OCI-LY3 (cell line): ENCODE measurements at regions not wholly inside any gene's neighbourhood (a gene's known extent, or its start where the extent isn't known, plus 50 kb on each side); places are given as distances from the start of the nearest gene placed in this dataset.

Experiments used
- H2AFZ ChIP-seq: fragments of 200-600, 300-600 bp; shearing (Covaris generic); 2 replicates; pipeline ENCODE4 v1.6.0; 2014; ENCODE audit warnings: antibody characterized with exemption, low read depth, low read length
- H3K27ac ChIP-seq: fragments of 200-600, 300-600 bp; sonication (generic); 2 replicates; pipeline ENCODE4 v1.5.1; 2014; ENCODE audit warnings: mild to moderate bottlenecking, low read length, moderate library complexity, mixed read lengths
- H3K27me3 ChIP-seq: fragments of 200-600, 300-600 bp; sonication (generic); 2 replicates; pipeline ENCODE4 v1.6.1; 2014; ENCODE audit warnings: low read depth, low read length, mixed read lengths
- H3K36me3 ChIP-seq: fragments of 200-600, 300-600 bp; sonication (generic); replicated peaks from 2 replicates; pipeline ENCODE3; 2014; ENCODE audit warnings: low read depth, low read length, mixed read lengths
- H3K4me1 ChIP-seq: fragments of 300-600, 200-600 bp; sonication (generic); 2 replicates; pipeline ENCODE4 v1.6.1; 2014; ENCODE audit warnings: low read length, mixed read lengths
- H3K4me2 ChIP-seq: fragments of 200-600, 300-600 bp; sonication (generic); 2 replicates; pipeline ENCODE4 v1.6.1; 2014; ENCODE audit warnings: low read length, mixed read lengths
- H3K4me3 ChIP-seq: fragments of 300-600, 200-600 bp; sonication (generic); 2 replicates; pipeline ENCODE4 v1.5.1; 2014; ENCODE audit warnings: antibody characterized with exemption, mild to moderate bottlenecking, low read length, moderate library complexity
- H3K79me2 ChIP-seq: fragments of 300-600, 200-600 bp; shearing (Covaris generic); 2 replicates; pipeline ENCODE4 v1.6.1; 2014; ENCODE audit warnings: mild to moderate bottlenecking, low read length, mixed read lengths
- H3K9ac ChIP-seq: fragments of 300-600, 200-600 bp; shearing (Covaris generic); 2 replicates; pipeline ENCODE4 v1.6.0; 2014; ENCODE audit warnings: mild to moderate bottlenecking, low read length, moderate library complexity
- H3K9me3 ChIP-seq: fragments of 200-600, 300-600 bp; shearing (Covaris generic); 2 replicates; pipeline ENCODE4 v1.6.1; 2014; ENCODE audit warnings: low read length, mixed read lengths; ENCODE audit not compliant: insufficient read depth
- H4K20me1 ChIP-seq: fragments of 200-600, 300-600 bp; sonication (generic); 2 replicates; pipeline ENCODE4 v1.6.1; 2016; ENCODE audit warnings: low read length, mixed read lengths; ENCODE audit not compliant: insufficient read depth
- CTCF ChIP-seq: fragments of 200-600, 300-600 bp; sonication (generic); IDR thresholded peaks from 2 replicates; pipeline ENCODE4 v1.5.1; 2014; ENCODE audit warnings: antibody characterized with exemption, low read length, low read depth
- EZH2phosphoT487 ChIP-seq: fragments of 200-600 bp; shearing (Covaris generic); IDR thresholded peaks from 2 replicates; pipeline ENCODE4 v1.6.1; 2018; ENCODE audit warnings: antibody characterized with exemption, mixed run types, low read depth

GRCh38 chr14:80077262-80077661 lies 134.0 kb downstream of the DIO2 start:
- Histone ChIP-seq H3K79me2 (no peaks in the 10 kb centered on the region), H4K20me1 (no peaks in the 10 kb centered on the region), H3K9ac (no peak overlapping the region), H3K27me3 (no peaks in the 10 kb centered on the region), H3K4me1 (no peaks in the 10 kb centered on the region), H3K9me3 (peaks cover 2% of the 10 kb centered on the region; the same call in 1 of the 2 replicates), H3K4me2 (no peak overlapping the region), H3K4me3 (no peak overlapping the region), H3K27ac (no peak overlapping the region), H2AFZ (no peak overlapping the region), H3K36me3 (no peaks in the 10 kb centered on the region)
- TF ChIP-seq CTCF (no peak), EZH2phosphoT487 (no peak)

- Histone ChIP-seq H3K27me3 (no peaks in the 10 kb centered on the region), H3K9ac (no peak overlapping the region), H3K79me2 (no peaks in the 10 kb centered on the region), H2AFZ (no peak overlapping the region), H3K9me3 (peaks cover 7% of the 10 kb centered on the region; the same call in 1 of the 2 replicates), H3K36me3 (no peaks in the 10 kb centered on the region), H3K4me3 (no peak overlapping the region), H3K4me1 (no peaks in the 10 kb centered on the region), H3K4me2 (no peak overlapping the region), H4K20me1 (no peaks in the 10 kb centered on the region), H3K27ac (no peak overlapping the region)
- TF ChIP-seq EZH2phosphoT487 (no peak), CTCF (no peak)
Observed at GRCh38 chr14:80074900-80075574, 136.3 kb downstream of the DIO2 start.

- no peaks in the 10 kb centered on the region for H3K4me1 ChIP-seq
- H3K27me3 ChIP-seq, result peaks cover 11% of the 10 kb centered on the region; the same call in 1 of the 2 replicates
- H2AFZ ChIP-seq, result no peak overlapping the region
- no peaks in the 10 kb centered on the region for H3K9me3 ChIP-seq
- H3K4me2 ChIP-seq, result no peak overlapping the region
- no peak for TF ChIP-seq CTCF
- no peak for TF ChIP-seq EZH2phosphoT487
- H3K79me2 ChIP-seq, result no peaks in the 10 kb centered on the region
- no peaks in the 10 kb centered on the region for H3K36me3 ChIP-seq
- no peak overlapping the region for H3K4me3 ChIP-seq
- no peaks in the 10 kb centered on the region for H4K20me1 ChIP-seq
- no peak overlapping the region for H3K27ac ChIP-seq
- no peak overlapping the region for H3K9ac ChIP-seq
Observed at GRCh38 chr14:80059041-80059440, 152.3 kb downstream of the DIO2 start.

GRCh38 chr14:80056497-80056801 lies 154.9 kb downstream of the DIO2 start:
- TF ChIP-seq EZH2phosphoT487 (no peak), CTCF (no peak)
- H3K79me2 ChIP-seq, result no peaks in the 10 kb centered on the region
- no peaks in the 10 kb centered on the region for H3K4me1 ChIP-seq
- H3K36me3 ChIP-seq, result no peaks in the 10 kb centered on the region
- peaks cover 11% of the 10 kb centered on the region; the same call in 1 of the 2 replicates for H3K27me3 ChIP-seq
- no peak overlapping the region for H3K27ac ChIP-seq
- H3K4me2 ChIP-seq, result no peak overlapping the region
- no peaks in the 10 kb centered on the region for H4K20me1 ChIP-seq
- H3K4me3 ChIP-seq, result no peak overlapping the region
- no peaks in the 10 kb centered on the region for H3K9me3 ChIP-seq
- no peak overlapping the region for H3K9ac ChIP-seq
- H2AFZ ChIP-seq, result no peak overlapping the region
